ENCODE measurements at regions not wholly inside any gene's neighbourhood (a gene's known extent, or its start where the extent isn't known, plus 50 kb on each side); places are given as distances from the start of the nearest gene placed in this dataset.
"Not testable (repeated sequence)": the region's sequence is repeated elsewhere in the genome, so short reads cannot be mapped to it uniquely, and the experiment has no call there.

DNA sequence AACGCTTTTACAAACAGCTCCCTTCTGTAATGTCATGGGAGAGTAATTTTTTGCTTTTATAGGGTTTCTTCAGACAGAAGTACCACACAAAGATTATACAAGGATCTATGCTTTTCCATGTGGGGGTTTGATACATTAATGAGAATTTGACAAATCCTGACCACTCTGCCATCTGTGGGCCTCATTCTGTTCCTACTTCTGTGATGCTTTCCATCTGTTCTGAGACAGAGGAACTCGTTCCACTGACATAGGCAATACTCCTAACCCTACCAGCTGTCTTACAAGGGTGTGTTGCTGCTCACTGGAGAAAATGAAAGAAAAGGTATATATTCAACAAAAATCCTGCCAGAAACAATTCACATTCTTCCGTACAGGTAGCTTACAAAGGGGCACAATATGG is 59.4 kb upstream of the NAMPT start:
- Histone ChIP-seq H3K27me3 (ENCODE audit: insufficient read depth, low read length) (no peaks in the 10 kb centered on the region), H3K4me3 (ENCODE audit: low read depth, low read length, poor library complexity, severe bottlenecking) (no peak overlapping the region), H3K27ac (ENCODE audit: low read depth, low read length, poor library complexity, severe bottlenecking) (no peak overlapping the region), H4K20me1 (ENCODE audit: insufficient read depth, low read length) (no peaks in the 10 kb centered on the region), H3K4me1 (ENCODE audit: insufficient read depth, low read length, severe bottlenecking) (no peaks in the 10 kb centered on the region), H3K4me2 (ENCODE audit: low read length) (no peak overlapping the region), H2AFZ (ENCODE audit: low read length) (no peak overlapping the region), H3K36me3 (ENCODE audit: insufficient read depth, low read length) (no peaks in the 10 kb centered on the region), H3K9ac (ENCODE audit: low read length) (no peak overlapping the region), H3F3A (ENCODE audit: insufficient read depth, low read length) (no peaks in the 10 kb centered on the region), H3K9me2 (ENCODE audit: low read depth, low read length) (no peaks in the 10 kb centered on the region), H3K79me2 (ENCODE audit: insufficient read depth, low read length) (no peaks in the 10 kb centered on the region), H3K9me3 (ENCODE audit: low read length) (no peaks in the 10 kb centered on the region; the same call in 1 of the 2 replicates)
- no peak for TF ChIP-seq EZH2 (IDR thresholded peaks at IDR 0.05; ENCODE audit: borderline replicate concordance, low read length)
- TF ChIP-seq, protein P1, sequence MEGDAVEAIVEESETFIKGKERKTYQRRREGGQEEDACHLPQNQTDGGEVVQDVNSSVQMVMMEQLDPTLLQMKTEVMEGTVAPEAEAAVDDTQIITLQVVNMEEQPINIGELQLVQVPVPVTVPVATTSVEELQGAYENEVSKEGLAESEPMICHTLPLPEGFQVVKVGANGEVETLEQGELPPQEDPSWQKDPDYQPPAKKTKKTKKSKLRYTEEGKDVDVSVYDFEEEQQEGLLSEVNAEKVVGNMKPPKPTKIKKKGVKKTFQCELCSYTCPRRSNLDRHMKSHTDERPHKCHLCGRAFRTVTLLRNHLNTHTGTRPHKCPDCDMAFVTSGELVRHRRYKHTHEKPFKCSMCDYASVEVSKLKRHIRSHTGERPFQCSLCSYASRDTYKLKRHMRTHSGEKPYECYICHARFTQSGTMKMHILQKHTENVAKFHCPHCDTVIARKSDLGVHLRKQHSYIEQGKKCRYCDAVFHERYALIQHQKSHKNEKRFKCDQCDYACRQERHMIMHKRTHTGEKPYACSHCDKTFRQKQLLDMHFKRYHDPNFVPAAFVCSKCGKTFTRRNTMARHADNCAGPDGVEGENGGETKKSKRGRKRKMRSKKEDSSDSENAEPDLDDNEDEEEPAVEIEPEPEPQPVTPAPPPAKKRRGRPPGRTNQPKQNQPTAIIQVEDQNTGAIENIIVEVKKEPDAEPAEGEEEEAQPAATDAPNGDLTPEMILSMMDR (IDR thresholded peaks at IDR 0.05; ENCODE audit: low read length): no peak

DNA sequence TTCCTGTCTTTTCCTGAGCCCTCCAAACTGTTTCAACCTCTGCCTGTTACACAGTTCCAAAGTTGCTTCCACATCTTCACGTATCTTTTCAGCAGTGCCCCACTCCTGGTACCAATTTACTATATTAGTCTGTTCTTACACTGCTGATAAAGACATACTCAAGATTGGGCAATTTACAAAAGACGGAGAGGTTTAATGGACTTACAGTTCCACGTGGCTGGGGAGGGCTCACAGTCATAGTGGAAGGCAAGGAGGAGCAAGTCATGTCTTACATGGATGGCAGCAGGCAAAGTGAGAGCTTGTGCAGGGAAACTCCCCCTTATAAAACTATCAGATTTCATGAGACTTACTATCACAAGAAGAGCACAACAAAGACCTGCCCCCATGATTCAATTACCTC is 57.3 kb upstream of the NAMPT start:
- H3K4me3 ChIP-seq (ENCODE audit: low read depth, low read length, poor library complexity, severe bottlenecking); H3K79me2 ChIP-seq (ENCODE audit: insufficient read depth, low read length); H3K4me2 ChIP-seq (ENCODE audit: low read length); H3F3A ChIP-seq (ENCODE audit: insufficient read depth, low read length); H4K20me1 ChIP-seq (ENCODE audit: insufficient read depth, low read length); H3K27me3 ChIP-seq (ENCODE audit: insufficient read depth, low read length); H3K9ac ChIP-seq (ENCODE audit: low read length); H3K9me2 ChIP-seq (ENCODE audit: low read depth, low read length); H3K36me3 ChIP-seq (ENCODE audit: insufficient read depth, low read length); H3K27ac ChIP-seq (ENCODE audit: low read depth, low read length, poor library complexity, severe bottlenecking); H3K4me1 ChIP-seq (ENCODE audit: insufficient read depth, low read length, severe bottlenecking); H3K9me3 ChIP-seq (ENCODE audit: low read length); H2AFZ ChIP-seq (ENCODE audit: low read length): not testable (repeated sequence)

DNA sequence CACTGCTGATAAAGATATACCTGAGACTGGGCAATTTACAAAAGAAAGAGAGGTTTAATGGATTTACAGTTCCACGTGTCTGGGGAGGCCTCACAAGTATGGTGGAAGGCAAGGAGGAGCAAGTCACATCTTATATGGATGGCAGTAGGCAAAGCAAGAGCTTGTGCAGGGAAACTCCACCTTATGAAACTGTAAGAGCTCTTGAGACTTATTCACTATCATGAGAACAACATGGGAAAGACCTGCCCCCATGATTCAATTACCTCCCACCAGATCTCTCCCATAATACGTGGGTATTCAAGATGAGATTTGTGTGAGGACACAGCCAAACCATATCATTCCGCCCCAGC is 55.4 kb upstream of the NAMPT start:
- H3K4me1 ChIP-seq (ENCODE audit: insufficient read depth, low read length, severe bottlenecking); H3K4me3 ChIP-seq (ENCODE audit: low read depth, low read length, poor library complexity, severe bottlenecking): not testable (repeated sequence)

DNA sequence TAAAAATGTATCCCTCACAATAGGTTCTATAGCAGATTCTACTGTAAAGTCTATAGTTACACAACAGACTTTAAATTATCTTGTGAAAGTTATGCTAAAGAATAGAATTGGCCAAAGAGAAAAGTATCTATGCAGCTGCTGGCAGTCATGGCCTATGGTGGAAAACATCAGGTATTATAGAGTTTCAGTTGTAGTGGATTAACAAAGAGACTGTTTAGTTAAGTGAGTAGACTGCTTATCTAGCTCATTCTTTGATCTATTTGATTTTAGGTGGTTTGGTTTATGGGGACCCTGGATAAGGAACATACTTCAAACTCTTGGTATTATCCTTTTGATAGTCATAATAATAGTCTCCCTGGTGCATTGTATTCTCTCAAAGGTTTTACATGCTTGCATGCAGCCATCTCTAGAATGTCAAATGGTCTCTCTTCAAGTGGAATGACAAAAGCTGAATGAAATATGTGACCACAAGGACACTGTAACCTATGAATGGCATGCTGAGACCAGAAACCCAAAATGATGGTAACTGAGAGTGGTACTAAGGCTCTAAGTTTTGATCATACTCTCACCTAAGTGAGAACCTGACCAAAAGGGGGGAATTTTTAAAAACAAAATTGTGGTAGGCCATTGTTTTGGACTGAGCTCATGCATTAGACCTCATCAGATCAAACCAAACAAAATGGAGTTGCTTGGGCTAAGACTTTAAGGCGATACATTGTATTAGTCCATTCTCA is 54.9 kb upstream of the NAMPT start:
- Histone ChIP-seq H3K9me2 (ENCODE audit: low read depth, low read length) (no peaks in the 10 kb centered on the region), H3K4me1 (ENCODE audit: insufficient read depth, low read length, severe bottlenecking) (no peaks in the 10 kb centered on the region), H2AFZ (ENCODE audit: low read length) (no peak overlapping the region), H3K27me3 (ENCODE audit: insufficient read depth, low read length) (no peaks in the 10 kb centered on the region), H3K4me2 (ENCODE audit: low read length) (no peak overlapping the region), H3F3A (ENCODE audit: insufficient read depth, low read length) (no peaks in the 10 kb centered on the region), H4K20me1 (ENCODE audit: insufficient read depth, low read length) (no peaks in the 10 kb centered on the region), H3K9ac (ENCODE audit: low read length) (no peak overlapping the region), H3K27ac (ENCODE audit: low read depth, low read length, poor library complexity, severe bottlenecking) (no peak overlapping the region), H3K36me3 (ENCODE audit: insufficient read depth, low read length) (no peaks in the 10 kb centered on the region), H3K4me3 (ENCODE audit: low read depth, low read length, poor library complexity, severe bottlenecking) (no peak overlapping the region), H3K79me2 (ENCODE audit: insufficient read depth, low read length) (no peaks in the 10 kb centered on the region), H3K9me3 (ENCODE audit: low read length) (no peaks in the 10 kb centered on the region; the same call in 1 of the 2 replicates)
- no peak for TF ChIP-seq EZH2 (IDR thresholded peaks at IDR 0.05; ENCODE audit: borderline replicate concordance, low read length)
- TF ChIP-seq, protein P1 (IDR thresholded peaks at IDR 0.05; ENCODE audit: low read length): no peak

More for the DNA sequence above, 55.4 kb upstream of the NAMPT start:
- not testable (repeated sequence) for H2AFZ ChIP-seq (ENCODE audit: low read length); H3K79me2 ChIP-seq (ENCODE audit: insufficient read depth, low read length); H3K27me3 ChIP-seq (ENCODE audit: insufficient read depth, low read length); H3K4me2 ChIP-seq (ENCODE audit: low read length); H4K20me1 ChIP-seq (ENCODE audit: insufficient read depth, low read length); H3K9ac ChIP-seq (ENCODE audit: low read length); H3K27ac ChIP-seq (ENCODE audit: low read depth, low read length, poor library complexity, severe bottlenecking); H3K9me3 ChIP-seq (ENCODE audit: low read length); H3K36me3 ChIP-seq (ENCODE audit: insufficient read depth, low read length); H3K9me2 ChIP-seq (ENCODE audit: low read depth, low read length); H3F3A ChIP-seq (ENCODE audit: insufficient read depth, low read length)
